HG03066 (cell line): ENCODE measurements at regions not wholly inside any gene's neighbourhood (a gene's known extent, or its start where the extent isn't known, plus 50 kb on each side); places are given as distances from the start of the nearest gene placed in this dataset.

Experiments used
- ATAC-seq: cut with Tn5 transposase; IDR thresholded peaks from one replicate; pipeline ENCODE4 v1.9.1; 2021; ENCODE audit warnings: low read depth; ENCODE audit not compliant: unreplicated experiment

GRCh38 chr22:47656806-47657205 is 894.4 kb downstream of the TBC1D22A start:
- no peak for ATAC-seq

GRCh38 chr22:47655930-47656329 is 893.5 kb downstream of the TBC1D22A start:
- ATAC-seq = no peak

- ATAC-seq = no peak
These were observed 892.6 kb downstream of the TBC1D22A start for GRCh38 chr22:47654922-47655491.

GRCh38 chr22:47653921-47654320 is 891.5 kb downstream of the TBC1D22A start:
- ATAC-seq = no peak

GRCh38 chr22:47651216-47651987 is 889.0 kb downstream of the TBC1D22A start:
- no peak for ATAC-seq

GRCh38 chr22:47647720-47648119 is 885.3 kb downstream of the TBC1D22A start:
- no peak for ATAC-seq

GRCh38 chr22:47647181-47647580 is 884.7 kb downstream of the TBC1D22A start:
- ATAC-seq = no peak

- ATAC-seq = no peak
These were observed 883.5 kb downstream of the TBC1D22A start for GRCh38 chr22:47645923-47646322.

GRCh38 chr22:47645450-47645914 is 883.0 kb downstream of the TBC1D22A start:
- no peak for ATAC-seq

- no peak for ATAC-seq
These were observed 871.9 kb downstream of the TBC1D22A start for GRCh38 chr22:47634347-47634746.

GRCh38 chr22:47633111-47633510 is 870.7 kb downstream of the TBC1D22A start:
- ATAC-seq = no peak

GRCh38 chr22:47632701-47633100 is 870.3 kb downstream of the TBC1D22A start:
- no peak for ATAC-seq

- ATAC-seq = no peak
These were observed 869.2 kb downstream of the TBC1D22A start for GRCh38 chr22:47631571-47632102.

GRCh38 chr22:47630741-47631534 is 868.5 kb downstream of the TBC1D22A start:
- ATAC-seq = no peak

- ATAC-seq = no peak
These were observed 867.6 kb downstream of the TBC1D22A start for GRCh38 chr22:47629791-47630655.

- ATAC-seq = no peak
These were observed 866.8 kb downstream of the TBC1D22A start for GRCh38 chr22:47629273-47629711.

- ATAC-seq = no peak
These were observed 866.2 kb downstream of the TBC1D22A start for GRCh38 chr22:47628477-47629272.

GRCh38 chr22:47627556-47628253 is 865.3 kb downstream of the TBC1D22A start:
- no peak for ATAC-seq
